Stimulated activated effector memory CD8-positive, alpha-beta T cell treated with anti-CD3 and anti-CD28 coated beads, Interleukin-12 subunit alpha, Interleukin-12 subunit beta, amount 100 ng/mL, for 72 hours (primary cell): ENCODE measurements at regions not wholly inside any gene's neighbourhood (a gene's known extent, or its start where the extent isn't known, plus 50 kb on each side); places are given as distances from the start of the nearest gene placed in this dataset.
"Not testable (repeated sequence)": the region's sequence is repeated elsewhere in the genome, so short reads cannot be mapped to it uniquely, and the experiment has no call there.

Experiments
- ATAC-seq: fragments of 150-1000 bp; cut with Tn5 transposase; 2 replicates; pipeline ENCODE4 v1.10.0; 2021
- DNase-seq, 2 donors: peaks; one replicate each; pipeline ENCODE4 v3.0.0; 2021 to 2022; ENCODE audit warnings: low spot score in 2 of 2
- H3K27ac Mint-ChIP-seq: one replicate; pipeline ENCODE4 v1.8.0; 2022; ENCODE audit warnings: mild to moderate bottlenecking, mixed read lengths
- H3K36me3 Mint-ChIP-seq: one replicate; pipeline ENCODE4 v1.8.0; 2022; ENCODE audit warnings: mild to moderate bottlenecking, mixed read lengths
- H3K4me1 Mint-ChIP-seq: one replicate; pipeline ENCODE4 v1.8.0; 2022; ENCODE audit warnings: mixed read lengths
- H3K4me3 Mint-ChIP-seq: one replicate; pipeline ENCODE4 v1.8.0; 2022; ENCODE audit warnings: mild to moderate bottlenecking, mixed read lengths
- H3K9me3 Mint-ChIP-seq: one replicate; pipeline ENCODE4 v1.8.0; 2022; ENCODE audit warnings: mixed read lengths

GRCh38 chr21:20106368-20106767, 891.8 kb upstream of the NCAM2 start:
- H3K9me3 Mint-ChIP-seq: peaks cover 7% of the 10 kb centered on the region
- ATAC-seq (no peak), DNase-seq (no peak)
- H3K27ac Mint-ChIP-seq: no peak overlapping the region
- no peak overlapping the region for H3K4me3 Mint-ChIP-seq
- no peaks in the 10 kb centered on the region for H3K36me3 Mint-ChIP-seq
- H3K4me1 Mint-ChIP-seq: no peaks in the 10 kb centered on the region

- ATAC-seq: no peak
- H3K4me1 Mint-ChIP-seq: no peaks in the 10 kb centered on the region
- H3K9me3 Mint-ChIP-seq: peaks cover 13% of the 10 kb centered on the region
- no peak for DNase-seq
- no peak overlapping the region for H3K4me3 Mint-ChIP-seq
- H3K27ac Mint-ChIP-seq: no peak overlapping the region
- H3K36me3 Mint-ChIP-seq: no peaks in the 10 kb centered on the region
Measured at GRCh38 chr21:20108016-20108415, 890.2 kb upstream of the NCAM2 start.

- no peaks in the 10 kb centered on the region for H3K4me1 Mint-ChIP-seq
Measured at GRCh38 chr21:20108976-20109540, 889.2 kb upstream of the NCAM2 start.

GRCh38 chr21:20110368-20110767, 887.8 kb upstream of the NCAM2 start:
- H3K27ac Mint-ChIP-seq: no peak overlapping the region
- H3K4me1 Mint-ChIP-seq: no peaks in the 10 kb centered on the region
- DNase-seq (no peak), ATAC-seq (no peak)
- no peak overlapping the region for H3K4me3 Mint-ChIP-seq
- H3K36me3 Mint-ChIP-seq: no peaks in the 10 kb centered on the region
- H3K9me3 Mint-ChIP-seq: peaks cover 17% of the 10 kb centered on the region

More at GRCh38 chr21:20108976-20109540, 889.2 kb upstream of the NCAM2 start:
- H3K9me3 Mint-ChIP-seq: peaks cover 13% of the 10 kb centered on the region
- no peaks in the 10 kb centered on the region for H3K36me3 Mint-ChIP-seq
- ATAC-seq (no peak), DNase-seq (no peak)
- H3K4me3 Mint-ChIP-seq: no peak overlapping the region
- H3K27ac Mint-ChIP-seq: no peak overlapping the region

- H3K4me1 Mint-ChIP-seq: no peaks in the 10 kb centered on the region
- no peak overlapping the region for H3K27ac Mint-ChIP-seq
- no peak for DNase-seq
- ATAC-seq: no peak
- peaks cover 18% of the 10 kb centered on the region for H3K9me3 Mint-ChIP-seq
- H3K4me3 Mint-ChIP-seq: no peak overlapping the region
- H3K36me3 Mint-ChIP-seq: no peaks in the 10 kb centered on the region
Measured at GRCh38 chr21:20151741-20152140, 846.5 kb upstream of the NCAM2 start.

GRCh38 chr21:20163167-20163566, 835.0 kb upstream of the NCAM2 start:
- no peak overlapping the region for H3K27ac Mint-ChIP-seq
- no peaks in the 10 kb centered on the region for H3K4me1 Mint-ChIP-seq
- H3K9me3 Mint-ChIP-seq: peaks cover 20% of the 10 kb centered on the region
- DNase-seq: no peak
- no peak for ATAC-seq
- no peaks in the 10 kb centered on the region for H3K36me3 Mint-ChIP-seq
- no peak overlapping the region for H3K4me3 Mint-ChIP-seq

- Mint-ChIP-seq H3K36me3 (no peaks in the 10 kb centered on the region), H3K4me3 (no peak overlapping the region), H3K27ac (no peak overlapping the region), H3K4me1 (no peaks in the 10 kb centered on the region), H3K9me3 (peaks cover 19% of the 10 kb centered on the region)
- no peak for DNase-seq
- ATAC-seq: no peak
Measured at GRCh38 chr21:20167059-20167458, 831.1 kb upstream of the NCAM2 start.

- H3K9me3 Mint-ChIP-seq: peaks cover 28% of the 10 kb centered on the region
- H3K4me1 Mint-ChIP-seq: no peaks in the 10 kb centered on the region
- DNase-seq: no peak
- H3K36me3 Mint-ChIP-seq: no peaks in the 10 kb centered on the region
- H3K27ac Mint-ChIP-seq: no peak overlapping the region
- no peak for ATAC-seq
- no peak overlapping the region for H3K4me3 Mint-ChIP-seq
Measured at GRCh38 chr21:20169812-20170576, 828.2 kb upstream of the NCAM2 start.

GRCh38 chr21:20186186-20186585, 812.0 kb upstream of the NCAM2 start:
- no peak for ATAC-seq
- Mint-ChIP-seq H3K27ac (no peak overlapping the region), H3K4me3 (no peak overlapping the region)

GRCh38 chr21:20187028-20187427, 811.2 kb upstream of the NCAM2 start:
- Mint-ChIP-seq H3K4me1 (no peaks in the 10 kb centered on the region), H3K4me3 (no peak overlapping the region), H3K9me3 (peaks cover 28% of the 10 kb centered on the region), H3K36me3 (no peaks in the 10 kb centered on the region), H3K27ac (no peak overlapping the region)
- no peak for DNase-seq
- ATAC-seq: no peak

More at GRCh38 chr21:20186186-20186585, 812.0 kb upstream of the NCAM2 start:
- Mint-ChIP-seq H3K36me3 (no peaks in the 10 kb centered on the region), H3K9me3 (peaks cover 25% of the 10 kb centered on the region), H3K4me1 (no peaks in the 10 kb centered on the region)
- DNase-seq: no peak

- H3K36me3 Mint-ChIP-seq, H3K4me3 Mint-ChIP-seq, H3K4me1 Mint-ChIP-seq, H3K27ac Mint-ChIP-seq, DNase-seq, H3K9me3 Mint-ChIP-seq, ATAC-seq: not testable (repeated sequence)
Measured at GRCh38 chr21:20201323-20201722, 796.9 kb upstream of the NCAM2 start.

GRCh38 chr21:20207335-20207734, 790.9 kb upstream of the NCAM2 start:
- H3K27ac Mint-ChIP-seq: no peak overlapping the region
- no peak overlapping the region for H3K4me3 Mint-ChIP-seq
- no peaks in the 10 kb centered on the region for H3K36me3 Mint-ChIP-seq
- no peaks in the 10 kb centered on the region for H3K4me1 Mint-ChIP-seq
- ATAC-seq (no peak), DNase-seq (no peak)
- H3K9me3 Mint-ChIP-seq: peaks cover 11% of the 10 kb centered on the region

GRCh38 chr21:20215959-20216358, 782.2 kb upstream of the NCAM2 start:
- no peaks in the 10 kb centered on the region for H3K36me3 Mint-ChIP-seq
- no peak overlapping the region for H3K4me3 Mint-ChIP-seq
- ATAC-seq: no peak
- H3K27ac Mint-ChIP-seq: no peak overlapping the region
- H3K9me3 Mint-ChIP-seq: peaks cover 15% of the 10 kb centered on the region
- H3K4me1 Mint-ChIP-seq: no peaks in the 10 kb centered on the region
- DNase-seq: no peak

- Mint-ChIP-seq H3K4me3 (no peak overlapping the region), H3K27ac (no peak overlapping the region), H3K36me3 (no peaks in the 10 kb centered on the region), H3K9me3 (peaks cover 14% of the 10 kb centered on the region), H3K4me1 (no peaks in the 10 kb centered on the region)
- ATAC-seq: no peak
- no peak for DNase-seq
Measured at GRCh38 chr21:20220586-20220985, 777.6 kb upstream of the NCAM2 start.

- ATAC-seq, DNase-seq, H3K4me1 Mint-ChIP-seq, H3K36me3 Mint-ChIP-seq, H3K27ac Mint-ChIP-seq, H3K4me3 Mint-ChIP-seq: not testable (repeated sequence)
- peaks cover 10% of the 10 kb centered on the region for H3K9me3 Mint-ChIP-seq
Measured at GRCh38 chr21:20221981-20222380, 776.2 kb upstream of the NCAM2 start.

GRCh38 chr21:20236649-20237048, 761.6 kb upstream of the NCAM2 start:
- not testable (repeated sequence) for H3K36me3 Mint-ChIP-seq, DNase-seq, H3K4me1 Mint-ChIP-seq, H3K27ac Mint-ChIP-seq, H3K4me3 Mint-ChIP-seq, ATAC-seq
- peaks cover 21% of the 10 kb centered on the region for H3K9me3 Mint-ChIP-seq
